Thyroid gland (tissue), 4 donors: ENCODE measurements at regions not wholly inside any gene's neighbourhood (a gene's known extent, or its start where the extent isn't known, plus 50 kb on each side); places are given as distances from the start of the nearest gene placed in this dataset.

Experiments
- DNase-seq, 2 donors: peaks; one replicate each; pipeline ENCODE4 v3.0.0-alpha.2; 2019
- H3K27ac ChIP-seq, 3 donors: fragments of 200-600 bp; sonication (generic); 1 replicate in 2 of 3; 2 replicates in 1 of 3; pipeline ENCODE4 v1.5.1; 2016 to 2019; ENCODE audit warnings: mild to moderate bottlenecking in 1 of 3, moderate library complexity in 1 of 3
- H3K27me3 ChIP-seq: fragments of 200-600 bp; sonication (generic); one replicate; pipeline ENCODE4 v1.5.1; 2019
- H3K36me3 ChIP-seq, 2 donors: fragments of 200-600 bp; sonication (generic); one replicate each; pipeline ENCODE4 v1.5.1; 2016 to 2019
- H3K4me1 ChIP-seq, 2 donors: fragments of 200-600 bp; sonication (generic); one replicate each; pipeline ENCODE4 v1.5.1; 2017 to 2019
- H3K4me3 ChIP-seq, 3 donors: fragments of 200-600 bp; sonication (generic); replicated peaks in 1 of 3; 1 replicate in 2 of 3; 2 replicates in 1 of 3; pipeline ENCODE4 v1.5.1; 2016; ENCODE audit warnings: mild to moderate bottlenecking in 1 of 3
- H3K9me3 ChIP-seq: fragments of 200-600 bp; sonication (generic); one replicate; pipeline ENCODE4 v1.5.1; 2017
- CTCF ChIP-seq, 6 experiments: fragments of 200-600 bp in 3 of 6; fragments of 450-650 bp in 3 of 6; sonication (generic) in 3 of 6; IDR thresholded peaks; one replicate each; pipeline ENCODE4 v1.5.1; 2016 to 2019; ENCODE audit warnings: antibody characterized with exemption in 6 of 6, mild to moderate bottlenecking in 2 of 6, inconsistent platforms in 1 of 6, moderate library complexity in 1 of 6
- POLR2A ChIP-seq, 2 donors: fragments of 450-650 bp; IDR thresholded peaks; one replicate each; pipeline ENCODE4 v1.6.1; 2017; ENCODE audit warnings: antibody characterized with exemption in 2 of 2, mild to moderate bottlenecking in 2 of 2, moderate library complexity in 1 of 2
- WGBS, 2 donors: methylation state at CpG; one replicate each; pipeline ENCODE4 v1.1.5; 2017; 5-methylcytosine and 5-hydroxymethylcytosine counted together
- intact Hi-C: fragments of 100-400 bp; cut with DNase I; formaldehyde crosslinking; loops from one replicate; pipeline ENCODE4 v1.15.1; 2023

- intact Hi-C loops, result no loop called here
- Histone ChIP-seq H3K27ac (peak overlapping the region in 2 of 3 donors; percentile 59 to 67), H3K4me3 (no peak overlapping the region), H3K4me1 (peaks cover 4 to 30% of the 10 kb centered on the region in 2 donors), H3K9me3 (no peaks in the 10 kb centered on the region), H3K27me3 (no peaks in the 10 kb centered on the region), H3K36me3 (no peaks in the 10 kb centered on the region)
- WGBS, 2 donors, result 37 to 39% methylated on average over 3 of the region's 3 CpGs
- peak; percentile 25 to 35 for DNase-seq
- TF ChIP-seq CTCF (IDR thresholded peaks at IDR 0.05), result no peak
- TF ChIP-seq POLR2A (IDR thresholded peaks at IDR 0.05), result no peak
These were observed 411.4 kb downstream of the KCTD16 start for GRCh38 chr5:144582066-144582465.

DNA sequence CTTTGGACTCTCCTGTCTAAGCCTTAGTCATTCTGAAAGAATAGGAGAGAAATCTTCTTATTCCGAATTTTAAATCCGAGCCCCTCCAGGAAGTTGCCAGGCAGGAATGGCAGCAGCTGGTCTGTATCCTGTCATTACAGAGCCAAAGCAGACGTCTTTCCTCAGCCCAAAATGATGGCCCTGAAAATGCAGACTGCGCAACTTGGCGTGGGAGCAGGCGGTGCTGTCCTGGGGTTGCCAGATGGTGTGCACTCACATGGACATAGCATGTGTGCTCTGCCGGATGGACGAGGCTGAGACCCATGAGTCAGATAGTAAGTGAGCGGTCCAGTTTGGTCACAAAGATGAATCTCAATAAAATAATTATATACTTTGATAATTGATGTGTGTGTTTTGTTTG is 410.4 kb downstream of the KCTD16 start:
- 88 to 91% methylated on average over 9 of the region's 9 CpGs for WGBS, 2 donors

DNA sequence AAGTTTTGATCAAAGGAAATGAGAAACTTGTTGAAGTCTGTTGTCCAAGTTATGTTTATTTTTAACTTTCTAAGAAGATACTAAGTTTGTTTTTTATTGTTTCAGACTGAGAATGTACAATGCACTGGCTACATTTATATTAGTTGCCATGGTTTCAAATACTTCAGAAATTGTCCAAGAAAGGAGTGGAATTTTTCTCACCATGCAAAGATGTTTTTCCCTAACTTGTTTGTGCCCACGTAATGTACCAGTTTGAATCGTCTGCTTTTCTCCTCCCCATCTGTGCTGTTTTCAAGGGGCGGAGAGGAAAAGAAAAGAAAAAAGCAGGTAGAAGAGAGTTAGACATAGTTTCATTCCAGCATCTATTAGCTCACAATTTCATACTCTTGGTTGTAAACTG is 407.0 kb downstream of the KCTD16 start:
- Histone ChIP-seq H3K36me3 (no peaks in the 10 kb centered on the region), H3K27ac (no peak overlapping the region), H3K4me1 (peaks cover 0 to 15% of the 10 kb centered on the region in 2 donors), H3K9me3 (no peaks in the 10 kb centered on the region), H3K27me3 (no peaks in the 10 kb centered on the region), H3K4me3 (no peak overlapping the region)
- 83 to 90% methylated on average over 3 of the region's 3 CpGs for WGBS, 2 donors
- no peak for TF ChIP-seq CTCF (IDR thresholded peaks at IDR 0.05)
- no peak for TF ChIP-seq POLR2A (IDR thresholded peaks at IDR 0.05)
- intact Hi-C loops, result no loop called here
- DNase-seq, result no peak

More for the DNA sequence above, 410.4 kb downstream of the KCTD16 start:
- peaks cover 4 to 30% of the 10 kb centered on the region in 2 donors for H3K4me1 ChIP-seq
- no peaks in the 10 kb centered on the region for H3K27me3 ChIP-seq
- H3K36me3 ChIP-seq, result no peaks in the 10 kb centered on the region
- no peak overlapping the region for H3K27ac ChIP-seq
- no peaks in the 10 kb centered on the region for H3K9me3 ChIP-seq
- TF ChIP-seq CTCF (IDR thresholded peaks at IDR 0.05) (no peak), POLR2A (IDR thresholded peaks at IDR 0.05) (no peak)
- DNase-seq, result no peak
- no peak overlapping the region for H3K4me3 ChIP-seq
- intact Hi-C loops, result no loop called here

DNA sequence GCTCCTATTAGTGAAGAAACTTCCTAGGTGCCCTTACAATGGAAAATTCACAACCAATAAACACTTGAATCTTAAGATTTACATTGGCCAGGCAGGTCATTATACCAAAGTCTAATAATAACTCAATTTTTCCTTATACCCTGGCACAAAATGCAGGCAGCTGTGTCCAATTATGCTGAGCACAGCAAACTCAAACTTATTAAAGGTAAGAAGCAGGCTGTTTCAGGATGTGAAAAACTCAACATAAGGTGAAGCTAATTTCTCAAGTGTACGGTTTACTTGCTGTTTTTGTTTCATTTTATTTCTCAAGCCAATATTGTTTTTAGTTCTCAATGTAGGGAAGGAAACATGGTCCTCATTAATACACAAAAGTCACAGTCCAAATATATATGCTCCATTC is 405.1 kb downstream of the KCTD16 start:
- Histone ChIP-seq H3K9me3 (no peaks in the 10 kb centered on the region), H3K36me3 (no peaks in the 10 kb centered on the region), H3K27me3 (no peaks in the 10 kb centered on the region), H3K4me3 (no peak overlapping the region), H3K4me1 (no peaks in the 10 kb centered on the region), H3K27ac (no peak overlapping the region)
- intact Hi-C loops, result no loop called here
- WGBS, 2 donors, result 53 to 60% methylated on average over 1 of the region's 1 CpG
- no peak for DNase-seq
- TF ChIP-seq CTCF (IDR thresholded peaks at IDR 0.05), result no peak
- no peak for TF ChIP-seq POLR2A (IDR thresholded peaks at IDR 0.05)

GRCh38 chr5:144567421-144567780 is 396.7 kb downstream of the KCTD16 start:
- no peak for TF ChIP-seq CTCF (IDR thresholded peaks at IDR 0.05)
- TF ChIP-seq POLR2A (IDR thresholded peaks at IDR 0.05), result no peak
- intact Hi-C loops, result no loop called here

More at GRCh38 chr5:144567421-144567780, 396.7 kb downstream of the KCTD16 start:
- no peaks in the 10 kb centered on the region for H3K4me1 ChIP-seq
- H3K9me3 ChIP-seq, result no peaks in the 10 kb centered on the region
- no peak overlapping the region for H3K27ac ChIP-seq
- WGBS, 2 donors, result 62 to 85% methylated on average over 2 of the region's 2 CpGs
- H3K4me3 ChIP-seq, result no peak overlapping the region
- no peak for DNase-seq
- no peaks in the 10 kb centered on the region for H3K36me3 ChIP-seq
- no peaks in the 10 kb centered on the region for H3K27me3 ChIP-seq
